Activated CD4-positive, alpha-beta T cell treated with anti-CD3 and anti-CD28 coated beads, Interleukin-2, Interleukin-4, amounts not matched to agents 100 ng/mL and 50 ng/mL, durations not matched to agents 16 hours and 8 hours (primary cell): ENCODE measurements at regions not wholly inside any gene's neighbourhood (a gene's known extent, or its start where the extent isn't known, plus 50 kb on each side); places are given as distances from the start of the nearest gene placed in this dataset.

ENCODE experiments used
- DNase-seq: peaks from one replicate; pipeline ENCODE4 v3.0.0-alpha.2; 2020; ENCODE audit warnings: low spot score

DNA sequence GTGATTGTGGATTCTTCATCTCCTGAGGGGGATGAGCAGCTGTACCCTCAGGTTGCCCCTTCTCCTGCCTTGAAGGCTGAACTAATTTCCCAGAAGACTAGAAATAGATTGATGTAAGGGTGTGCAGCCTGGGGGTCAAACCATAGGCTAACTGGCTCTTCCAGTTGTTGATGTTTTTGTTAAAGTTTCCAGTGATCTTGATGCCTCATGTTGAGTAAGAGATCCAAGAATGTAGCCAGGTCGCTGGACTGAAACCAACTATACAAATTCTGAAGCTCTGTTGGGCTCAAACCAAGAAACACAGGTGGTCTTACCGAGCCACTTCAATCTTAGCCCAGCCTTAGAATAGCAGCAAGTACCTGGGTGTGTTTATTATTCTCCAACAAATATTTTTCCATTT lies 391.8 kb downstream of the KLF5 start:
- DNase-seq: no peak

DNA sequence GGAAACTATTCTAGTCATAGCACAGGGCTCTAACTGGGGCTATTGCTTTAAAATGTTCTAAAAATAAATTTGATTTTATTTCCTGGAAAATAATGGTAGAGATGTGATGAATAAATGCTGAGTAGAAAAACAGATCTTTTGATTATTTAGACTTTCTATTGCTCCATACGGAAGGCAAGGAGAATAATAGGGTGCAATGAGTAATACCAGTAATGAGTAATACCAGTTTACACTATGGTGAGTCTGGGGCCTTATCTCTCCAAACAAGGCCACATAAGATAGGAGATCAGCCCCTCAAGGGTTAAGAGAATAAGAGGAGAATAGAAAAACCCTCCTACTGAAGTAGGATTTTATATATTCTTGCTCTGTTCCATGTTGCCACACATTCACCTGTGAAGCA lies 390.4 kb downstream of the KLF5 start:
- DNase-seq: no peak

- no peak for DNase-seq
Measured at GRCh38 chr13:73440296-73440895, 381.6 kb downstream of the KLF5 start.

GRCh38 chr13:73433890-73434289 lies 375.1 kb downstream of the KLF5 start:
- no peak for DNase-seq

DNA sequence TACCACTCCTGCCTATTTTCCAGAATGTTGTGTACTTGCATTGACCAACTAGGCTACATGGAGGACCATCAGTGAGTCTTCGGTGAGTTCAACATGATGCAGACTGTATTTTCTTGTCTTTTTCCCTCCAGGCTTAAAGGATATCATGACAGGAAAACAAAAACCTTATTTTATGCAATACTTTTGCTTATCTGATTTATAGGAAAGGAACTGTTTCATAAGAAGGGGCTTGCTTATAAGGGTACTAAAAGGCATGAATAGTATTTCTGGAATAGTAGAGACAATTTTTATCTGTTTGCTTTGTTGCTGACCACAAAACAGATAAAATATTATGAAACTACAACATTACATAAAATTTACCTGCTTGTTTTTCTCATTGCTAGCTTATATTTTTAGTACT lies 374.7 kb downstream of the KLF5 start:
- DNase-seq: no peak

GRCh38 chr13:73429701-73430100 lies 370.9 kb downstream of the KLF5 start:
- DNase-seq: no peak

- DNase-seq: no peak
Measured at GRCh38 chr13:73428706-73429105, 369.9 kb downstream of the KLF5 start.

- peak; percentile 6 for DNase-seq
Measured at GRCh38 chr13:73428137-73428536, 369.3 kb downstream of the KLF5 start.

DNA sequence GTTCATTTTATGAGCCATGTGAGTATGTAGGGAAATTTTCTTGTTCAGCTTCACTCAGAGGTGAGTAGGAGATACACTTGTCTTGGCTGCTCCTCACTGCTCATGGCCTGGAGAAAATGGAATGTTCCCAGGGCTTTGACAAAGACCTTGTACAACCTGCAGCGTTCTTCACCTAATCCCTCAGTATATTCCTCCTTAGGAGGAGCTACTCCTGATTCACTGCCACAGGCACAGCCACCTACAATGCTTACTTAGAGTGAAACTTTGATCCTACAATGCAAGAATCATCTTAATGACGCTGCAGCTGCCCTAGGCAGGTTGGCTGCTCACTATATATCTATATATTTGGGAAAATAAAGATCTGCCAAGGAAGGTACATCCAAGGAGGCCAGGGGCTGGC lies 364.2 kb downstream of the KLF5 start:
- DNase-seq: no peak

DNA sequence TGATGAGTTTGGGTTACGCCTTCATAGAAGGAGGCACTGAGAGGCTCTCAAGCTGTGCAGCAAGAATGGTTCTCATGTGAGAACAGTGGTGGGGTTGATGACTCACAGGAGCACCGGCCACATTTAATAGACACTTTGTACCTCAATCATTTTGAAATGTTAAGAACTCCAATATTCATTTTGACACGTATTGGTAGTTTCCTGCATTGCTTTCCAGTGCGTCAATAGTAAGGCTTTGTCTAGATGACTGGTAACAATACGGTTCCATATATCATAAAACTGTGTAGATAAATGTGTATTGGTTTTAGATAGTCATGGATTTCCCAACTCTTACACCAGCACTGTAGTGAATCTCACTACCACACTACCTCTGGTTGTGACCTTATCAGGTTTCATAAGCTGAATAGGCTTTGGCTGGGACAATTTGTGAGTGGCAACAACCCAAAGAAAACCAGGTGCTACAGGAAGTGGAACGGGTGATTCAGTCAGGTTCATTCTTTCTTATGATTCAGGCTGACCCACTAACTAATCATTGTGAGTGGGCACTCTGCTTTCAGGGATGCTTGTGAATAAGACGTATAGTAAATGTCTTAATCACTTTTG lies 362.6 kb downstream of the KLF5 start:
- DNase-seq: peak; percentile 3

- no peak for DNase-seq
Measured at GRCh38 chr13:73419186-73419585, 360.4 kb downstream of the KLF5 start.

DNA sequence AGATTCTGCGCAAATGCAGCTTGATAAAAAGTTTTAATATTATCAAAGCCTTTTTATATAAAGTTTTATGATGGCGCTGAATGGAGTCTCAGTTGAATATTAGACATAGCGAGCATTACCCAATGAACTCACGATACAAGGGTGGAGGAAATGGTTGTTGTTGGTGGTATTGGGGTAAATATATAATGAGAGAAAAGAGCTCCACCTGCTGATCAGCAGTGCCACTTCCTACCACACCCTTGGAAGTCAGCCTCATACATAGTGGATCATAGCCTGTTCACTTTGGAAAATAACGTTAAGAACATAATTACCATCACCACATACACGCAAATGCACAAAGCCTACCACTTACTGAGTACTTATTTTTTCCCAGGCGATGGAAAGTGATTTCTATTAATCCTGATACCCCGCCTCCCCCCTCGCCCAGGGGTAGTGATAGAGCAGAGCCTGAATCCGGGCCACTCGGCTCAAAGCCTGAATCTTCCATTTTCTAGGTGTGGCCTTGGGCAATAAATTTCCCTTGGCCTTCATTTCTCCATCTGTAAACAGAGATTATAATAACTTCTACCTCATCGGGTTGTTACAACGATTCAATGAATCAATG lies 358.3 kb downstream of the KLF5 start:
- peak; percentile 3 for DNase-seq

- DNase-seq: no peak
Measured at GRCh38 chr13:73416093-73416492, 357.3 kb downstream of the KLF5 start.

- DNase-seq: no peak
Measured at GRCh38 chr13:73413656-73414055, 354.9 kb downstream of the KLF5 start.

DNA sequence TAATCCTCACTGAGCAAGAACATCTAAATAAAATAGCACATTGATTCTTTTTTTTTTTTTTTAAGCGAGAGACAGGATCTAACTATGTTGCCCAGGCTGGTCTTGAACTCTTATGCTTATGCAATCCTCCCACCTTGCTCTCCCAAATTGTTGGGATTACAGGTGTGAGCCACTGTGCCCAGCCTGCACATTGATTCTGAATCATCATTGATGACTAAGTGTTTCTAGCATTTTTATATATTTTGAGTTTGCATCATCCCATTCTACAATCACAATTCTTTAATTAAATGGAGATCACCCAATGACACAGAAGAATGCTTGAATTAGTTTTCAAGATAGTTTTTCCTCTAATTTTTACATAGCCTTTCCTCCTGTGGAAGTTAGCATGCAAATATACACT lies 354.1 kb downstream of the KLF5 start:
- DNase-seq: no peak

- no peak for DNase-seq
Measured at GRCh38 chr13:73411067-73411809, 352.4 kb downstream of the KLF5 start.

- no peak for DNase-seq
Measured at GRCh38 chr13:73406454-73406853, 347.6 kb downstream of the KLF5 start.

GRCh38 chr13:73404581-73404980 lies 345.8 kb downstream of the KLF5 start:
- DNase-seq: no peak

GRCh38 chr13:73403355-73404120 lies 344.7 kb downstream of the KLF5 start:
- DNase-seq: no peak

GRCh38 chr13:73401769-73402168 lies 343.0 kb downstream of the KLF5 start:
- no peak for DNase-seq

DNA sequence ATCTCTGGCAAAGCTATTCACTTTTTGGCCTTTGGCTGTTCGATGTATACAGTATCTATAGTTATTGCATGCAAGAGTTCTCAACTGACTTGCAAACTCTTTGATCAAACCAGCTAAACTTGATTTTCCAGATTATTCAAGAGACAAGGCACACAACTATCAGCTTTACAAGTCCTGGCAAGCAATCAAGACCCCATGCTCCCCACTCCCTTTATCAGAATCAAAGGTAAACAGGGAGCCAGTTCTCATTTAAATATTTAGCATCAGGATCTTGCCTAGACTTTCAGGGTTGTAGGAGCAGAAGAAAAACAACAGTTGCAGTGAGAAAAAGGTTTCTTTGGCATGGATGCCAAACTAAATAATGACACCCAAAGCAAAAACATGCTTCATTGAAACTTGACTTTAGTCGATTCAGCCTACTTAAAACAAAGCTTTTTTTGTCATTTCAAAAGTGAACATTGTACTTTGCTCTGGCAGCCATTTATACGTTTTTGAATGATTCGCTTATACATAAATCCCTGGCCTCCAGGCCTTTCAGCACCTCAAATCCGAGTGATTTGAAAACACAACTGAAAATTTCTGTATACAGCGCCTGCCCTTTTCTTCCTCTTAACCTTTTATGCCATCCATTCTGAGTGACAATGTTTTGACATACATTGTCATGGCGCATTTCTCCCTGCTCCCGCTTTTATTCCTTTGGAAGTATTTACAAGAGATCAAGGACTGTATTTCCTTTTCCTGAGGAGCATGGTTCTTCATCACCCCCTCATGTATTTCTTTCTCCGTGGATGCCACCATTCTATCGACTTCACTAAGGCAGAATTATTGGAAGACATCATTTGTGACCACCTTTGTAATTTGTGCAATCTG lies 340.8 kb downstream of the KLF5 start:
- no peak for DNase-seq
